ENCODE measurements at regions not wholly inside any gene's neighbourhood (a gene's known extent, or its start where the extent isn't known, plus 50 kb on each side); places are given as distances from the start of the nearest gene placed in this dataset.

DNA sequence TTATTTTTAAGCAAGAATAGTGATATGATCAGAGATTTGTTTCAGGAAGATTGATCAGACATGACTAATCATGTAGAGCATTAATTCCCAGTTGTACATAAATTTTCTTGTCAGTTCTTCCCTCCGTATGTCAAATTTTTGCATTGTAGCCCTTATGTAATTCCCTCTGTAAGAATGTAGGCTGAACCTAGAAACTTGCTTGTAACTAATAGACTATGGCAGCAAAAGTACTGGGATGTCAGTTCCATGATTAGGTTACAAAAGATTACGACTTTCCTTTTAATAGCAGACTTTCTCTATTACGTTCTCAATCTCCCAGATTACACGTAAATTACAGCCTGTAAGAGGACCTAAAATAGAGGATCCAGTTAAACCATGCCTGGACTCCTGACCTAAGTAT is 79.4 kb upstream of the EPHA7 start:
- Mint-ChIP-seq H3K36me3 (ENCODE audit: insufficient read depth) (no peaks in the 10 kb centered on the region), H3K4me1 (ENCODE audit: low read depth) (no peaks in the 10 kb centered on the region), H3K27ac (no peak overlapping the region), H3K9me3 (ENCODE audit: low read depth) (peaks cover 3% of the 10 kb centered on the region), H3K4me3 (ENCODE audit: low read depth) (no peak overlapping the region), H3K27me3 (no peaks in the 10 kb centered on the region)
- DNase-seq (ENCODE audit: low spot score, unreplicated experiment) = no peak
- TF ChIP-seq, protein P1, sequence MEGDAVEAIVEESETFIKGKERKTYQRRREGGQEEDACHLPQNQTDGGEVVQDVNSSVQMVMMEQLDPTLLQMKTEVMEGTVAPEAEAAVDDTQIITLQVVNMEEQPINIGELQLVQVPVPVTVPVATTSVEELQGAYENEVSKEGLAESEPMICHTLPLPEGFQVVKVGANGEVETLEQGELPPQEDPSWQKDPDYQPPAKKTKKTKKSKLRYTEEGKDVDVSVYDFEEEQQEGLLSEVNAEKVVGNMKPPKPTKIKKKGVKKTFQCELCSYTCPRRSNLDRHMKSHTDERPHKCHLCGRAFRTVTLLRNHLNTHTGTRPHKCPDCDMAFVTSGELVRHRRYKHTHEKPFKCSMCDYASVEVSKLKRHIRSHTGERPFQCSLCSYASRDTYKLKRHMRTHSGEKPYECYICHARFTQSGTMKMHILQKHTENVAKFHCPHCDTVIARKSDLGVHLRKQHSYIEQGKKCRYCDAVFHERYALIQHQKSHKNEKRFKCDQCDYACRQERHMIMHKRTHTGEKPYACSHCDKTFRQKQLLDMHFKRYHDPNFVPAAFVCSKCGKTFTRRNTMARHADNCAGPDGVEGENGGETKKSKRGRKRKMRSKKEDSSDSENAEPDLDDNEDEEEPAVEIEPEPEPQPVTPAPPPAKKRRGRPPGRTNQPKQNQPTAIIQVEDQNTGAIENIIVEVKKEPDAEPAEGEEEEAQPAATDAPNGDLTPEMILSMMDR (IDR thresholded peaks at IDR 0.05; ENCODE audit: unreplicated experiment) = no peak

DNA sequence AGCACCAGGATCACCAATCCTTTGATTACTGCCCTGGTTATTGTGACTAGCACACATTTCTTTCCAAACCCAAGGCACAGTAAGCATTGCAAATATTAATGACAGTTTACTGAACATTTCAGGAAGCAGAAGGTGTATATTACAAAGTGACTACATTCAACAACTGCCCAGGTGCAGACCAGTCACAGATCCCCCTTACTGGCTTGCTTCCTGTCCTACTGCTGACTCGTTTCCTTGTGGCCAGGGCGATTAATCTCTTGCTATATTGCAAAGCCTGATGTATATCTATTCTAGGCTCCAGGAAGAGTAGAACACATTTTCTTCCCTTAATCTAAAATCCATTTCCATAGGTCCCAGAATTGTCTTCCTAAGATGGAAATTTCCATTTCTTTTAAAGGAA is 77.2 kb upstream of the EPHA7 start:
- TF ChIP-seq, protein P1 (IDR thresholded peaks at IDR 0.05; ENCODE audit: unreplicated experiment) = no peak
- DNase-seq (ENCODE audit: low spot score, unreplicated experiment) = no peak
- Mint-ChIP-seq H3K36me3 (ENCODE audit: insufficient read depth) (no peaks in the 10 kb centered on the region), H3K4me1 (ENCODE audit: low read depth) (no peaks in the 10 kb centered on the region), H3K9me3 (ENCODE audit: low read depth) (no peaks in the 10 kb centered on the region), H3K4me3 (ENCODE audit: low read depth) (no peak overlapping the region), H3K27ac (no peak overlapping the region), H3K27me3 (no peaks in the 10 kb centered on the region)

DNA sequence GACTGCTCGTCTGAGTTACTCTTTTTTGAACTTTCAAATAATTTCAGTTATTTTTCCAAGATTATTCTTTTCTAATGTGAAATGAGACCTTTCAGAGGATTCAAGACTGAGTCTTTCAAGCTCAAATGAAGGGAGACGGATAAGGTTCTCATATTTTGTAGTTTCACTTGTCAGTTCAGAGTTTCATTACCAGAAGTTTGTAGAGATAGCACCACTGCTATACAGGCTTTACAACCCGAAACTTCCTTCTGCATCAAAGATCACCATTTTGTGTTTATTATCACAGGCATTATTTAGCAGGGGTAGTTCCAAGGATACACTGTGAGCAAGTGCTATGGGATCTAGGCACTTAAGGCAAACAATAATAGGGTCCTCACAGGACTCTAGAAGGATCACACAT is 74.7 kb upstream of the EPHA7 start:
- TF ChIP-seq, protein P1 (IDR thresholded peaks at IDR 0.05; ENCODE audit: unreplicated experiment) = no peak
- H3K4me3 Mint-ChIP-seq (ENCODE audit: low read depth) = no peak overlapping the region
- H3K4me1 Mint-ChIP-seq (ENCODE audit: low read depth) = no peaks in the 10 kb centered on the region
- no peak overlapping the region for H3K27ac Mint-ChIP-seq
- H3K27me3 Mint-ChIP-seq = no peaks in the 10 kb centered on the region
- no peaks in the 10 kb centered on the region for H3K9me3 Mint-ChIP-seq (ENCODE audit: low read depth)
- no peaks in the 10 kb centered on the region for H3K36me3 Mint-ChIP-seq (ENCODE audit: insufficient read depth)
- DNase-seq (ENCODE audit: low spot score, unreplicated experiment) = no peak

DNA sequence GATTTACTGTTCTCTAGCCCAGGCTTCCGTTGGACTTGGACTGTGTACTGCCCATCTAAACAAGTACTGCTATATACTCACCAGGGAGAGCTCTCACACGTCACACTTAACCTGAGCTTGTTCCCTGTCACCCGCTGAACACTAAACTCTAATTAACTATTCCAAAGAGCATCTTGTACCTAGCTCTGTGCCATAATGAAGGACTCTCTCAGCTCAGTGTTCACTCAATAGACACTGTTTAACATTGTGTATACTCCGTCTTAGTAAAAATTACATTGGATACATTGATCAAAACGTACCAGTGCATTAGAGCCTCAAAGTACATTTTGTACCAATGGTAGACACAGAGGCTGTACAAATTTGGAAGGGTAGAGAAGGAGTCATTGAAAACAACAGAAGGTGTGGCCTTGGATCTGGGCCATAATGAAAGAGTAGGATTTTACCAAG is 55.4 kb upstream of the EPHA7 start:
- H3K36me3 Mint-ChIP-seq (ENCODE audit: insufficient read depth) = no peaks in the 10 kb centered on the region
- no peak overlapping the region for H3K4me3 Mint-ChIP-seq (ENCODE audit: low read depth)
- no peak overlapping the region for H3K27ac Mint-ChIP-seq
- no peaks in the 10 kb centered on the region for H3K9me3 Mint-ChIP-seq (ENCODE audit: low read depth)
- TF ChIP-seq, protein P1 (IDR thresholded peaks at IDR 0.05; ENCODE audit: unreplicated experiment) = no peak
- no peaks in the 10 kb centered on the region for H3K4me1 Mint-ChIP-seq (ENCODE audit: low read depth)
- DNase-seq (ENCODE audit: low spot score, unreplicated experiment) = no peak
- H3K27me3 Mint-ChIP-seq = no peaks in the 10 kb centered on the region

DNA sequence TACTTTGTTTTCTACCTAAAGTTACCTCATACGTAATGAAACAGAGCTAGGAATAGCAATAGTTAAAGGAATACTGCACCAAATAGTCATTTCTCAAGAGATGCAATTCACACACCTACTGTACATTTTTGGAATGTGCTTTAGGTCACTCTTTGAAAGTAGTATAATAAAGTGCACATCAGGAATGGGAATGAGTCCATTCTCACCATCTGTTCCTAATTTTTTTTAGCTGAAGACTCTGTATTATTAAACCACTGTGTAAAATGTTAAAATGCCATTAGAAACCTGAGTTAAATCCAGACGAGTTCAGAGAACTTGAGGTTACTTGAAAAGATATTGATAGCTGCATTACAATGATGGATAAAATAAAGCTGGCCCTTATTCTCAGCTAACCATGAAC is 51.9 kb upstream of the EPHA7 start:
- no peak overlapping the region for H3K4me3 Mint-ChIP-seq (ENCODE audit: low read depth)
- TF ChIP-seq, protein P1 (IDR thresholded peaks at IDR 0.05; ENCODE audit: unreplicated experiment) = no peak
- no peak for DNase-seq (ENCODE audit: low spot score, unreplicated experiment)
- no peaks in the 10 kb centered on the region for H3K36me3 Mint-ChIP-seq (ENCODE audit: insufficient read depth)
- H3K4me1 Mint-ChIP-seq (ENCODE audit: low read depth) = peaks cover 3% of the 10 kb centered on the region
- H3K27ac Mint-ChIP-seq = no peak overlapping the region
- H3K9me3 Mint-ChIP-seq (ENCODE audit: low read depth) = peaks cover 3% of the 10 kb centered on the region
- no peaks in the 10 kb centered on the region for H3K27me3 Mint-ChIP-seq

Data from progenitor cell of endocrine pancreas (in vitro differentiated cells).